ENCODE measurements at regions not wholly inside any gene's neighbourhood (a gene's known extent, or its start where the extent isn't known, plus 50 kb on each side); places are given as distances from the start of the nearest gene placed in this dataset.

GRCh38 chr3:26193558-26193957 is 403.7 kb downstream of the OXSM start:
- TF ChIP-seq POLR2A (IDR thresholded peaks at IDR 0.05; ENCODE audit: extremely low read depth, insufficient read length) (no peak), CTCF (IDR thresholded peaks at IDR 0.05; ENCODE audit: low read depth, low read length) (no peak), MAX (IDR thresholded peaks at IDR 0.05; ENCODE audit: low read depth, low read length) (no peak), MYC (IDR thresholded peaks at IDR 0.05; ENCODE audit: low read depth, low read length) (no peak)
